SJCRH30 (cell line): ENCODE measurements at regions not wholly inside any gene's neighbourhood (a gene's known extent, or its start where the extent isn't known, plus 50 kb on each side); places are given as distances from the start of the nearest gene placed in this dataset.

Experiments used
- DNase-seq, 2 experiments: peaks; one replicate each; pipeline ENCODE4 v3.0.0-alpha.2; 2015 to 2020
- H3K27ac ChIP-seq: fragments of 250-450 bp; sonication (Bioruptor Pico); 2 replicates; pipeline ENCODE4 v1.5.1; 2020; ENCODE audit warnings: mild to moderate bottlenecking, moderate library complexity
- H3K27me3 ChIP-seq: fragments of 250-450 bp; sonication (Bioruptor Pico); 2 replicates; pipeline ENCODE4 v1.5.1; 2020; ENCODE audit warnings: mild to moderate bottlenecking, moderate library complexity
- H3K36me3 ChIP-seq: fragments of 250-450 bp; sonication (Bioruptor Pico); 2 replicates; pipeline ENCODE4 v1.5.1; 2020; ENCODE audit warnings: mild to moderate bottlenecking, moderate library complexity
- H3K4me1 ChIP-seq: fragments of 250-450 bp; sonication (Bioruptor Pico); 2 replicates; pipeline ENCODE4 v1.5.1; 2020; ENCODE audit warnings: mild to moderate bottlenecking, moderate library complexity
- H3K4me3 ChIP-seq: fragments of 250-450 bp; sonication (Bioruptor Pico); 2 replicates; pipeline ENCODE4 v1.5.1; 2020; ENCODE audit warnings: mild to moderate bottlenecking, moderate library complexity
- H3K9me3 ChIP-seq: fragments of 250-450 bp; sonication (Bioruptor Pico); replicated peaks from 2 replicates; pipeline ENCODE4 v1.5.1; 2020; ENCODE audit warnings: mild to moderate bottlenecking, moderate library complexity

GRCh38 chr1:201758499-201759050 is 70.4 kb upstream of the IPO9 start:
- Histone ChIP-seq H3K9me3 (no peaks in the 10 kb centered on the region), H3K27me3 (no peaks in the 10 kb centered on the region), H3K36me3 (no peaks in the 10 kb centered on the region), H3K4me3 (no peak overlapping the region), H3K27ac (no peak overlapping the region), H3K4me1 (peaks cover 43% of the 10 kb centered on the region)
- peak in 1 of 2 experiments; percentile 60 for DNase-seq

GRCh38 chr1:201759194-201759815 is 69.7 kb upstream of the IPO9 start:
- H3K4me3 ChIP-seq, result no peak overlapping the region
- no peaks in the 10 kb centered on the region for H3K9me3 ChIP-seq
- no peaks in the 10 kb centered on the region for H3K27me3 ChIP-seq
- no peak overlapping the region for H3K27ac ChIP-seq
- no peaks in the 10 kb centered on the region for H3K36me3 ChIP-seq
- H3K4me1 ChIP-seq, result peaks cover 45% of the 10 kb centered on the region
- DNase-seq, result no peak

GRCh38 chr1:201760516-201760915 is 68.4 kb upstream of the IPO9 start:
- Histone ChIP-seq H3K36me3 (no peaks in the 10 kb centered on the region), H3K27me3 (no peaks in the 10 kb centered on the region), H3K27ac (no peak overlapping the region), H3K4me1 (peaks cover 44% of the 10 kb centered on the region), H3K4me3 (no peak overlapping the region), H3K9me3 (no peaks in the 10 kb centered on the region)
- DNase-seq, result peak in 1 of 2 experiments; percentile 56

GRCh38 chr1:201761178-201761577 is 67.8 kb upstream of the IPO9 start:
- Histone ChIP-seq H3K27me3 (no peaks in the 10 kb centered on the region), H3K27ac (no peak overlapping the region), H3K36me3 (no peaks in the 10 kb centered on the region), H3K4me3 (no peak overlapping the region), H3K9me3 (no peaks in the 10 kb centered on the region), H3K4me1 (peaks cover 47% of the 10 kb centered on the region)
- DNase-seq, result no peak

GRCh38 chr1:201761871-201762270 is 67.1 kb upstream of the IPO9 start:
- Histone ChIP-seq H3K27me3 (no peaks in the 10 kb centered on the region), H3K4me3 (no peak overlapping the region), H3K4me1 (peaks cover 44% of the 10 kb centered on the region), H3K36me3 (no peaks in the 10 kb centered on the region), H3K9me3 (no peaks in the 10 kb centered on the region), H3K27ac (no peak overlapping the region)
- DNase-seq, result no peak

- H3K9me3 ChIP-seq, result no peaks in the 10 kb centered on the region
- no peaks in the 10 kb centered on the region for H3K27me3 ChIP-seq
- H3K36me3 ChIP-seq, result no peaks in the 10 kb centered on the region
- peaks cover 43% of the 10 kb centered on the region for H3K4me1 ChIP-seq
- no peak overlapping the region for H3K27ac ChIP-seq
- DNase-seq, result no peak
- no peak overlapping the region for H3K4me3 ChIP-seq
Measured at GRCh38 chr1:201762381-201762780, 66.6 kb upstream of the IPO9 start.

- peaks cover 37% of the 10 kb centered on the region for H3K4me1 ChIP-seq
- DNase-seq, result no peak
- no peaks in the 10 kb centered on the region for H3K27me3 ChIP-seq
- H3K36me3 ChIP-seq, result no peaks in the 10 kb centered on the region
- H3K9me3 ChIP-seq, result no peaks in the 10 kb centered on the region
- H3K27ac ChIP-seq, result no peak overlapping the region
- H3K4me3 ChIP-seq, result no peak overlapping the region
Measured at GRCh38 chr1:201763455-201764140, 65.4 kb upstream of the IPO9 start.

GRCh38 chr1:201764166-201764565 is 64.8 kb upstream of the IPO9 start:
- Histone ChIP-seq H3K9me3 (no peaks in the 10 kb centered on the region), H3K4me1 (peaks cover 32% of the 10 kb centered on the region), H3K36me3 (no peaks in the 10 kb centered on the region; the same call in 1 of the 2 replicates), H3K4me3 (no peak overlapping the region), H3K27me3 (no peaks in the 10 kb centered on the region), H3K27ac (no peak overlapping the region)
- DNase-seq, result no peak

GRCh38 chr1:201764579-201764978 is 64.4 kb upstream of the IPO9 start:
- H3K36me3 ChIP-seq, result no peaks in the 10 kb centered on the region; the same call in 1 of the 2 replicates
- no peak for DNase-seq
- H3K4me1 ChIP-seq, result peaks cover 29% of the 10 kb centered on the region
- H3K27me3 ChIP-seq, result no peaks in the 10 kb centered on the region
- no peaks in the 10 kb centered on the region for H3K9me3 ChIP-seq
- H3K27ac ChIP-seq, result no peak overlapping the region
- no peak overlapping the region for H3K4me3 ChIP-seq

- Histone ChIP-seq H3K27me3 (no peaks in the 10 kb centered on the region), H3K27ac (no peak overlapping the region), H3K36me3 (no peaks in the 10 kb centered on the region; the same call in 1 of the 2 replicates), H3K4me3 (no peak overlapping the region), H3K9me3 (no peaks in the 10 kb centered on the region), H3K4me1 (peaks cover 12% of the 10 kb centered on the region)
- DNase-seq, result peak; percentile 37 to 56
Measured at GRCh38 chr1:201766131-201766866, 62.7 kb upstream of the IPO9 start.

- peaks cover 2% of the 10 kb centered on the region; the same call in 1 of the 2 replicates for H3K36me3 ChIP-seq
- peaks cover 6% of the 10 kb centered on the region; the same call in 1 of the 2 replicates for H3K9me3 ChIP-seq
- H3K27ac ChIP-seq, result no peak overlapping the region
- H3K27me3 ChIP-seq, result no peaks in the 10 kb centered on the region
- peaks cover 12% of the 10 kb centered on the region for H3K4me1 ChIP-seq
- DNase-seq, result no peak
- no peak overlapping the region for H3K4me3 ChIP-seq
Measured at GRCh38 chr1:201767339-201767738, 61.6 kb upstream of the IPO9 start.

GRCh38 chr1:201769072-201769471 is 59.9 kb upstream of the IPO9 start:
- H3K4me3 ChIP-seq, result no peak overlapping the region
- peaks cover 7% of the 10 kb centered on the region; the same call in 1 of the 2 replicates for H3K9me3 ChIP-seq
- no peaks in the 10 kb centered on the region for H3K27me3 ChIP-seq
- H3K4me1 ChIP-seq, result peaks cover 9% of the 10 kb centered on the region
- H3K27ac ChIP-seq, result no peak overlapping the region
- no peak for DNase-seq
- H3K36me3 ChIP-seq, result peaks cover 2% of the 10 kb centered on the region; the same call in 1 of the 2 replicates

- Histone ChIP-seq H3K4me1 (peaks cover 9% of the 10 kb centered on the region), H3K27me3 (no peaks in the 10 kb centered on the region), H3K36me3 (peaks cover 2% of the 10 kb centered on the region; the same call in 1 of the 2 replicates), H3K4me3 (no peak overlapping the region), H3K9me3 (peaks cover 7% of the 10 kb centered on the region; the same call in 1 of the 2 replicates), H3K27ac (no peak overlapping the region)
- no peak for DNase-seq
Measured at GRCh38 chr1:201769966-201770365, 59.0 kb upstream of the IPO9 start.

GRCh38 chr1:201771466-201771865 is 57.5 kb upstream of the IPO9 start:
- DNase-seq, result no peak

GRCh38 chr1:201772178-201772577 is 56.8 kb upstream of the IPO9 start:
- Histone ChIP-seq H3K27ac (no peak overlapping the region), H3K27me3 (no peaks in the 10 kb centered on the region), H3K36me3 (peaks cover 5% of the 10 kb centered on the region; the same call in 1 of the 2 replicates), H3K9me3 (peaks cover 7% of the 10 kb centered on the region; the same call in 1 of the 2 replicates), H3K4me3 (no peak overlapping the region), H3K4me1 (no peaks in the 10 kb centered on the region)
- no peak for DNase-seq

More at GRCh38 chr1:201771466-201771865, 57.5 kb upstream of the IPO9 start:
- H3K27me3 ChIP-seq, result no peaks in the 10 kb centered on the region
- H3K27ac ChIP-seq, result no peak overlapping the region
- H3K4me1 ChIP-seq, result peaks cover under 1% of the 10 kb centered on the region
- H3K9me3 ChIP-seq, result peaks cover 7% of the 10 kb centered on the region; the same call in 1 of the 2 replicates
- H3K36me3 ChIP-seq, result peaks cover 2% of the 10 kb centered on the region; the same call in 1 of the 2 replicates
- no peak overlapping the region for H3K4me3 ChIP-seq
